Dermis blood vessel endothelial cell (primary cell): ENCODE measurements at regions not wholly inside any gene's neighbourhood (a gene's known extent, or its start where the extent isn't known, plus 50 kb on each side); places are given as distances from the start of the nearest gene placed in this dataset.

ENCODE experiments used
- DNase-seq: peaks from one replicate; pipeline ENCODE4 v3.0.0; 2010

DNA sequence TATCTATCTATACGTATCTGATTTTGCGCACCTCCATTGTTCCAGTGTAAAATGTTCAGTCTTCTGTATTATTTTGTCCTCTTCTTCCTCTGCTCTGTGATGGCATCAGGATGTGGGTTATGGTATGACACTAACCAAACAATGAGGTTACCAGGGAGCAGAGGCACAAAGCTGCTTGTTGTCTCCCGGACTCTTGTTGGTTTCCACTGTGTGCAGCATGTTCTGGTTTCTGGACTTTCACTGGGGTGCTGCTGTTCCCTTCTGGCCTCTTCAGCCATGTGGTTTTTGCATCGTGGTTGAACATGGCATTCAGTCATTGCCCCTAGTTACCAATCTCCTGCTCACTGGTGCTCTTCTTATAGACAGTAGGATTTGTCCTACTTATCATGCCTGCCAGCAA, 665.9 kb downstream of the CBLN2 start:
- no peak for DNase-seq

DNA sequence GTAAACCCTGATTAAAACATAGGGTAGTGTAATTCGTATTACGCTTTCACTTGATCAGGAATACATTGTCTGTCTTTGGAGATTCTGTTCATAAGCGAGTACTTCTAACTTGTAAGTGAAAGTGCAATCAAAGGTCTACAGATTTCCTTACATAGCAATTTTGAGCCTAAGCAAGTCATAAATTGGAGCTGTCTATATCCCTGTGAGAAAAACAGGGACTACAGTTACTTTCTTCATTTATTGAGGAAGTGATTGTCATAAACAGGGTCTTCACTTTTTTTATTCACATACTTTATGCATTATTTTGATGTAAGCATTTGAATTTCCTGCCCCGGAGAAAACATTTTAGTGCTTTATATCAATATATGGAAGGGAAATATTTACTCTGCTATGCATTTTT, 670.4 kb downstream of the CBLN2 start:
- DNase-seq: no peak

DNA sequence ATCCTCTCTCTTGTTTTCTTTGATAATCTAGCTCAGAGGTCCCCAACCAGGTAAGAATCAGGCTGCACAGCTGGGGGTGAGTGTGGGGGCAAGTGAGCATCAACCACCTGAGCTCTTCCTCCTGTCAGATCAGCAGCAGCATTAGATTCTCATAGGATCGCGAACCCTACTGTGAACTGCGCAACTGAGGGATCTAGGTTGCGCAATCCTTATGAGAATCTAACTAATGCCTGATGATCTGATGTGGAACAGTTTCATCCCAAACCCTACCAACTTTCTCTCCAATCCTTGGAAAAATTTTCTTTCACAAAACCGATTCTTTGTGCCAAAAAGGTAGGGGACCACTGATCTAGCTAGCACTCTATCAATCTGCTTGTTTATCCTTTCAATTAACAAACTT, 678.3 kb downstream of the CBLN2 start:
- no peak for DNase-seq

DNA sequence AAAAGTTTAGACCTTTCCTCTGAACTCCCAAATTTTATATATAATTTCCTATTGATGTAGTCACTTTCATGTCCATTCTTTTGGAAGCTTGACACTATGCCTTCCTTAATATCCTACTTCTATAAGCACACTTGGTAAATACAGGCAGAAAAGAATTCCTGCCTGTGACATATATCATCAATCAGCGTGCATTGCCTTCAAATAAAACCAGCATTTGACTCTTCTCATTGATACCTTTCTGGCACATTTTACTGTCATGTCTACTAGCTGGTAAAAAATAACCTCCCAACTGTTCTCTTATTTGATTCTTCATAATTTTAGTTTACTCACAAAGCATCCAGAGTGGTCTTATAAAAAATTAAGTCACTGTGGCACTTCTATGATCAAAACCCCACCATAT, 693.5 kb downstream of the CBLN2 start:
- no peak for DNase-seq

DNA sequence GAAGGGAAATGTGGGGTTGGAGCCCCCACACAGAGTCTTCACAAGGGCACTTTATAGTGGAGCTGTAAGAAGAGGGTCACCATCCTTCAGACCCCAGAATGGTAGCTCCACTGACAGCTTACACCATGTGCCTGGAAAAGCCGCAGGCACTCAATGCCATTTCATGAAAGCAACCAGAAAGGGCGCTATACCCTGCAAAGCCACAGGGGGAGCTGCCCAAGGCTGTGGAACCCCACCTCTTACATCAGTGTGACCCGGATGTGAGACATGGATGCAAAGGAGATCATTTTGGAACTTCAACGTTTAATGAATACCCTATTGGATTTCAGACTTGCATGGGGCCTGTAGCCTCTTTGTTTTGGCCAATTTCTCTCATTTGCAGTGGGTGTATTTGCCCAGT, 694.7 kb downstream of the CBLN2 start:
- no peak for DNase-seq

DNA sequence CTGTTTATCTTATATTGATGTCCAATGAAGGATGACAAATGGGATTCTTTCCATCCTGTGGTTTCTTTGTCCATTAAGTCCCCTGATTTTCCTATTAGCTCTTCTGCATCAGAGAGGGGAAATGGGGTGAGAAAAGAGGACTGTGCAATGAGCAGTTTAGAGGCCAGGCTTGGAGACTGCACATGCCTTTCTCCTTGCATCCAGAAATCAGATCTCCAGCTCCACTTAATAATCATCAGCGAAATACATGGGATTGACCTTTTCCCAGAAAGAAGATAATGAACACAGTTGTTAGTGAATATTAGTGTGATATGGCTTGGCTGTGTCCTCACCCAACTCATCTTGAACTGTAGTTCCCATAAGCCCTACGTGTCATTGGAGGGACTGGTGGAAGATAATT, 697.4 kb downstream of the CBLN2 start:
- DNase-seq: no peak

DNA sequence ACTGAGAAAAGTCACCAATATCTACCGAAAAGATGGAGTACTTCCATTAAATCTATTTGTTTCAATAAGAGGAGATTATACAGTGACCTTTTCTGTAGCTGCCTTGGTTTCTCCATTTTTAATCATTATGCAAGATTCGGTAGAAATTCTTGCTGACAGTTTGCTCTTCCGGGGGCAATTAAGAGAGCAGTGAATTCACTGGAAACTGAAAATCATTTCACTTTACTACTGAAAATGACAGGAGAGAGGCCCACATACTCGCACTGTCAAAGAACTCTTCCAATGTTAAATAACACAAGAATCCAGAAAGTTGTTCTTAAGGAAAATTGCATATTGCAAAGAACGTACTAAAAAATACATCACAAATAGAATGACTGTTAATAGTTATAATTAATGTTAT, 699.3 kb downstream of the CBLN2 start:
- no peak for DNase-seq

DNA sequence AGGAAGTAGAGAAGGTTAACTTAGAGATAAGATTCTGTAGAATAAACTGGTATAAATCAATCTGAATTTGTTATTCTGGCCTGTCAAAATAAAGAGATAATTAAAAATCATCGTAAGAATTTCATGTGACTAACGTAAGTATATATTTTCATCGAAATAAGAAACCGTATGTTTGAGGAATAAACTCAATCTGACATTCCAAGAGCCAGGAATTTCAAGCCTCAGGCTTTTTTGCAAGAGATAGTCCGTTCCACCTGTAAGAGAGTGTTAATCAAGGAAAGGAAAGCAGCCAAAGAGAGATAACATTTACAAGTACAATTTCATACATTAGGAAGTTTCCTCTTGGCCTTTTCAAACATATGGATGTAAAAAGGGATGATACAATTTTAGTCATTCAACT, 701.5 kb downstream of the CBLN2 start:
- DNase-seq: no peak

DNA sequence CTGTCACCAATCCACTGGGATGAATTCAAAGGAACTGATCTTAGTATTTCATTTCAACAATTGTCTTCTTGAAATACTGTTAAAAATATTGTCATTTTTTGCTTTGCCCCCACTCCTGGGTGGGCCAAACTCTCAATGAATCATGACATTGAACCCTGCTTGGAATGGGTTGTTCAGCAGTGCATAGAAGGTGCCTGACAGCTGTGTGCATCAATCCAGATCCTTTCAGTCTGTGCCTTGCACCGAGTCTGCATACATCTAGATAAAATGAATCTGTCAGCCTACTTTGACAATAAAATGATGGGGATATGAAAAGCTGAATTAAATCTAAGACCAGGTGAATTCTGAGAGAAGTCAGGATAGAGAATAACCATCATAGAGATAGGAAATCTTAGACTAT, 706.6 kb downstream of the CBLN2 start:
- no peak for DNase-seq

DNA sequence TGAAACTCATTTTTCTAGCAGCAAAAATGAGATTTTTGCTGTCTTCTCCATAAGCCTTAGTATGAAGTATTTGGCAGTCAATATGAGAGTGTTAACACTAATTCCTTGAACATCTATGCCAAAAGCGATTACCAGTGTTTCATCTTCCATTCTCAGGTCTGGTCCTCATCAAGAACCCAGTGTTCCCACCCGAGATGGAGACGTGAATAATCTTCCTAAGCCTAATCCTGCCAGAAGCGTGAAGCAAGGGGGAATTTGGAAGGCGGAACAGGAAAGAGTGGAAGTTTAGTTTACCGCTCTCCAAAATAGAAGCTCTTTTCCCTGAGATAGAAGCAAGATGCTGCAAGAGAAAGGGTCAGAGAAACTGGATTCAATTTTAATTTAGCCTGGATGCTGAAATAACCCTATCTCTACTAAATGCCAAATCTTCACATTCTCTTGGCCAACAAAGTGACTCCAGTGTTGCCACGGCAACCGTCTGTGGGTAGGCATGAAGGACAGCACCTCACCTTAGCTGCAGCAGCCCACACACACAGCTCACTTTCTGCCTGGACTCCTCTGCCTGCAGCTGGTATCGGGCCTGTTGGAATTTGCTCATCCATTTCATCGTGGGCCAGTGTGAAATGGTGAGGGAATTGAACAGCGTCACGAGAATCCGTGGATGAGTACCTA, 711.1 kb downstream of the CBLN2 start:
- DNase-seq: no peak

DNA sequence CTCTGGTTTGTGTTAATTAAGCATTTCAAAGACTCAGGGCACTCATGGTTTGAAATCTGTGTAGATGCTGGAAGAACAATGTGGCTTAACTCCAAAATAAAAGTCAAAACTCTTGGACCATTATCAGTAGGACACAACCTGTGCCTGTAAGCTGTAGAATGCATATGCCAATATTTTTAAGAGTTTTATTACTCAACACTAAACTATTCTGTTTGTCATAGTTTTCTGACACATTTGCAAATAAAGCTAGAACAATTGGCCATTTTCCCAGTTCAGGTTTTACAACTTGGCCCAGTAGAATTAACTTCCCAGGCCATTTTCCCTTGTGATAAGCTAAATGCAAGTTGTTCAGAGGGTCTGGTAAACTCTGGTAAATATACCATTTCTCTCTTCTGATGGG, 713.1 kb downstream of the CBLN2 start:
- DNase-seq: no peak

DNA sequence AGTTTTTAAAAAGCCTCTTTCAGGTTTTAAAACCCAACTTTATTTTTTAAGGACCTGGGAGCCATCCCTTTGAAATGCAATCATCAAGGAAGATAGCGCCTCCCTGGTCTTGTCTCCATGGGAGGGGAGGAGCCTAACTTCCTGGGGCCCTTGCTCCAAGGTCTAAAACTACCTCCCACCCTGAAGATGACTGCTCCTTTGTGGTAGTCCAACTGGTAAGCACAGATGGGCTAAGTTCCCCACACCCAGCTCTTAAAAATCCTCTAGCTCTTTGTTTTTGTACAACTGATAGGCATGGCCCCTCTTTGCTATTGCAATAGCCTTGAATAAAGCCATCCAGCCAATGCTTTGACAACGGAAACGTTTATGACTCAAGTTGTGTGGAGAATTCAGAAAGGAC, 716.8 kb downstream of the CBLN2 start:
- DNase-seq: no peak

DNA sequence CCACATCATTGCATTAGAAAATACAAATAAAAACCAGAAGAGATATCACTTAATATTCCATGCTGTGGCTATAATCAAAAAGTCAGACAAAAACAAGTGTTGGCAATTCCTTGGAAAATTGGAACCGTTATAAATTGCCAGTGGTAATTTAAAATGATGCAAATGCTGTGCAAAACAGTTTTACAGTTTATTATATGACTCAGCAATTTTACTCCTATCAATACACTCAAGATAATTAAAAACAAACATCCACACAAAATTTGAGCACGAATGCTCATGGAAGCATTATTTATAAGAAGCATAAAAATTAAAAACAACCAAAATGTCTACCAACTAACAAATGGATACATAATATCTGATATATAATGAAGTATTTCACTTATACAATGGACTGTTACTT, 728.8 kb downstream of the CBLN2 start:
- no peak for DNase-seq

DNA sequence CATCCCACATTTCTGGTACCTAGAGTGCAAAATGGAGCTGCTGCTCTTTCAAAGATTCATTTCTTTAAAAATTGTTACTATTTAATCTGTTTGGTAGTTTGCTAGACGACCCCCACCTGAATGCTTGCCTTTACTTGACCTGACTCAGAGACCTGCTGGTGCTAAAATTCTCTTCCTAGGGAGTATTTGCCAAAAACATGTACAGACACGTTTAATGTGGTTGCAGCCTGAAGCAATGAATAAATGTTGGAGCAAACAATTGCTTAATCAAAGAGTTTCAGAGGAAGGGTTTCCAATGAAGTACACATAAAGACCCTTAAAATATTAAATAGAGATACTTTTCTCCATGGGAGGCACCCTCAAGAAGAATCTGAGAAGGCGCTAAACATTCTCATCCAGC, 734.4 kb downstream of the CBLN2 start:
- DNase-seq: no peak

DNA sequence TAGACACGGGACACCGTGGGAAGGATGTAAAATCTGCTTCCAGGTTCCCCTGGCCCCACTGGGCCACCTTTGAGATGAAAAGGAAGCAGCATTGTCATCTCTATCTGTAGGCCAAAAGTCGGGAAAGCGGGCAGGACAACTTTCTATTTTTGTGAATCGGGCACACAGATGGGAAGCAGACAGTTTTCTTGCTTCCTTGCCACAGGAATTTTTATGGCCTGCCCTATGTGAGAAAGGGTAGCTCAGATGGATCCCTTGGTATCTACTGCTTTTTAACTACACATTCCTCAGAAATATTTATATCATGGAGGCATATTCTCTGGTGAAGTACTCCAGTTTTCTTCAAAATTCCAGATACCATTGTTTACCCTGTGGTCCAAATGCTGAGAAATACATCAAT, 735.5 kb downstream of the CBLN2 start:
- no peak for DNase-seq

DNA sequence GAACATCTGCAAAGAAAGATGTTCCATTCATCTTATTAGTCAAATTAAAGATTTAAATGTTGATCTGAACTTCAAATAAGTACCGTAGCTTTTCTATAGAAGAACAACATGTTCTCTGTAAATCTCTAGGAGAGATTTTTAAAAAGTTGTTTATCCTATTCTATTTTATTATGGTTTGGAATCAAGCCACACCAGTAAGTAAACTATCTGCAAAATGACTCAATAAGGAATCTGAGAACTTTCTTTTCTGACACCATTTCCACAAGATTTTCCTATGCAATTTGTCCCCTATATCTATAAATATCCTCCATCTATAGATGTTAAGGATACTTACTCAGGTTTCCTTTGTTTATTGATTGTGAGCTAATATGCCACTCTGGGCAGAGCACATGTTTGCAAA, 736.6 kb downstream of the CBLN2 start:
- no peak for DNase-seq

DNA sequence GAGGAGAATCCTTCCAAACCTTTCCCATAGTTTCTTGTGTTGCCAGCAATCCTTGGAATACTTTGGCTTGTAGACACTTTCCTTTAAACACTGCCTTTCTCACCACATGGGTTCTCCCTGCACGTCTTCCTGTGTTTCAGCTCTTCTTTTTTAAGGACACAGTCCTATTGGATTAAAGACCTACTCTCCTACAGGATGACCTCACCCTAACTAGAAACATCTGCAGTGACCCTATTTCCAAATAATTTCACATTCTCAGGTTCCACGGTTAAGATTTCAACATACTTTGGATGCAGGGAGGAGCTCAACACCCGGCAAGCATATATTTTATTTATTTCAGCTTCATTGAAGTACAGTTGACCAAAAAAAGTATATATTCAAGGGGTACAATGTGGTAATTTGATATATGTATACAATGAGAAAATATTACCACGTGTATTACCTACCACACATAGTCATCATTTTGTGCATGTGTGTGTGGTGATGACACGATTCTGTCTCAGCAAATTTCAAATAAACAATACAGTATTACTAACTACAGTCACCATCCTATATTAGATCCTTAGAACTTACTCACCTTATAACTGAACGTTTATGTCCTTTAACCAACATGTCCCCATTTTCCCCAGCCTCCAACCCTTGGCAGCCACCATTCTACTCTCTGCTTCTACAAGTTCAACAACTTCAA, 745.0 kb downstream of the CBLN2 start:
- DNase-seq: no peak

DNA sequence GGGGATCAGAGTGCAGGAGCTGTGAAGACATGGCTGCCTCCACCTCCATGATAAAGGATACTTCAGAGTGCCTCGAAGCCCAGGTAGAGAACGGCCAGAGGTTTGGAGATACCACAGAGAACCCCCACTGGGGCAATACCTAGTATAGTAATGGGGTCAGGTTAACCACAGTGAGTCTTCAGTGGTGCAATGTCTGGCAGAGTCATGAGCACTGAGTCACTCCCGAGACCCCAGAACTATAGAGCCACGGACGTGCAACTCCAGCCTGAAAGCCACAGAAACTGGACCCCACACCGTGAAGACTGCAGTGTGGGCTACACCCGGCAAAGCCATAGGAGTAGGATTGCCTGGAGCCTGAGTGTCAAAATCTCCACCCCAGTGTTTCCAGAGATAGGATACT, 746.6 kb downstream of the CBLN2 start:
- DNase-seq: no peak

DNA sequence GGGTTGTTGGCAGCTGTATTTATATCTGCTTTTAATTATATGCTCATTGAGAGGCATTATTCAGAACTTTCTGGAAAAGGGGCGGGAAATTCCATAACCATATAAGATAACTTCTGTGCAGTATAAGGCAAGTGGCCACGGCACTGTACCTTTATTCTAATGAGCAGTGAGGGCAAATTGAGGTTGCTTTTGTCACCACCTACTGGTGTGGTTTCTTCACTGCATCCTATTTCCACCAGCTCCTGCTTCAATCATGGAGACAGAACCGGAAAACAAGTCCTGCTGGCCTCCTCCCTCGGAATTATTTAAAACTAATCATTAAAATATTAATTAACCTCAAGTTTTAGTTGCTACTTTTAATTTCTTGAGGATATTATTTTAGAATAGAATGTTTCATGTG, 759.4 kb downstream of the CBLN2 start:
- DNase-seq: peak; percentile 62

DNA sequence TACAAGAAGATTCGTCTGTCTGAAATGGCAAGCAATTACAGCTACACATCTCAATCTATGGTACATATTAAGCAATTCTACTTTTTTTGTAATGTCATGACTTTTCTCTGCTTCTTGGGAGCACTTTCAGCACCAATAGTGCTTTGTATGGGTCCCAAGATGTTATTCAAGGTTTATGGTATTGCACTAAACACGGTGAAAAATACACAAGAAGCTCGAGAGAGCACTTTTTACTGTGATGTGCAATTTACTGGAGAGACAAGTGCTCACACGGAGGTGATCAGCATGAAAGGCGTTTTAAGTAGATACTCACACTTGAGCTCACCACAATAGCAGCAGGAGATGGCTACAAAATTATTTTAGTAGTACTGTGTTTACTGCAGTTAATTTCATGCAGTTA, 783.6 kb downstream of the CBLN2 start:
- no peak for DNase-seq

DNA sequence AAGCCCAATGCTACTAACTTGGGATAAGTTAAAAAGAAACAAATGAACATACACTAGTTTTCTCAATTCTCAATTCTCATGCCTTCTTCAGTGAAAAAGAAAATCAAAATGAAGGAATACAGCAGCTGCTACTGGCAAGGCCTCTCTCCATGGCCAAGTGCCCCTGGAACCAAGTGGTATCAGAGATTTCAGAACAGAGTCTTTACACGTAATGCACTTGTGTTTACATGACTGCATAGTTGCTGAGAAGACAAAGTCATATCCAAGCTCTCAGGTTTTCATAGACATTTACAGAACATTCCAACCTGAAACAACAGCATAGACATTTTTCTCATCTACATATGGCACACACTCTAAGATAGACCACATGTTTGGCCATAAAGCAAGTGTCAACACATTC, 789.9 kb downstream of the CBLN2 start:
- DNase-seq: no peak

DNA sequence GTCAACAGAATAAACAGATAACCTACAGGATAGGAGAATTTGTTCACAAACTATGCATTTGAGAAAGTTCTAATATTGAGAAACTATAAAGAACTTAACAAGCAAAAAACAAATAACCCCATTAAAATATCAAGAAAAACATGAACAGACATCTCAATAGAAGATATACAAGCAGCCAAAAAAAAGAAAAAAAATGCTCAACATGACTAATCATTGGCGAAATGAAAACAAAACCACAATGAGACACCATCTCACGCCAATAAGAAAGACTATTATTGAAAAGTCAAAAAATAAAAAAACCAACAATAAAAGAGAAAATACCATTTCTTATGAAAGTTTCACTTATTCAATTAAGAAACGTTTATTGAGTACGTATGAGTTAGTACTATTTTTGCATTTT, 800.5 kb downstream of the CBLN2 start:
- no peak for DNase-seq

DNA sequence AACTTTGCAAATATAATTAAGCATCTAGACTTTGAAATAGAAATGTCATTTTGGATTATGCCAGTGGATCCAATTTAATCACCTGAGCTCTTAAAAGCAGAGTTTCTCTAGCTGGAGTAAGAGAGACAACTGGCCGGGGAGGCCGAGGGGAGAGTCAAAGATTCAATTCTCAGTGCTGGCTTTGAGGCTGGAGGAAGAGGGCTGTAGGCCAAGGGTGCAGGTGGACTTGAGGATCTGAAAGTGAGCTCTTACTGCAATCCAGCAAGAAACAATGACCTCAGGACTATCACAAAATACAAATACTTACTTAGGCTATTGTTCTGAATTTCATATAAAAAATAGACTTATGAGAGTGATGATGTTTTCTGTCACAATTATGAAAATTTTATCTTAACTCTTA, 814.5 kb downstream of the CBLN2 start:
- no peak for DNase-seq

DNA sequence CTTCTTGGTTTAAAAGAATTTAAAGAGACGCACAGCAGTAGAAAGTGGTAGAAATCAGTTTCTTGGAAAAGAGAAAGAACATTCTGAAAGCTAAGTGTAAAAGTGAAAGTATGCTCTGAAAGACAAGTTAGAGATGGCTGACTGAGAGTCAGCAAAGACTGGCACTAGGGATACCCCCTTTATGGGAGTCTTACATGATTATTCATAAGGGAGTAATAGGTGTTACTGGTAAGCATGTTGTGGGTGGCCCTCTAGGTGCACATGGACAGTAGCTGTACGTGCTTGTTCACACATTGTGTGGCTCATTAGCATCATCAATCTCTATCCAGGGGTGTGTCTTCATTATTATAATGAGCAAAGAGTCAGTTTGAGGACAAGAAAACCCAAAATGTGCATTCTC, 816.2 kb downstream of the CBLN2 start:
- DNase-seq: no peak

DNA sequence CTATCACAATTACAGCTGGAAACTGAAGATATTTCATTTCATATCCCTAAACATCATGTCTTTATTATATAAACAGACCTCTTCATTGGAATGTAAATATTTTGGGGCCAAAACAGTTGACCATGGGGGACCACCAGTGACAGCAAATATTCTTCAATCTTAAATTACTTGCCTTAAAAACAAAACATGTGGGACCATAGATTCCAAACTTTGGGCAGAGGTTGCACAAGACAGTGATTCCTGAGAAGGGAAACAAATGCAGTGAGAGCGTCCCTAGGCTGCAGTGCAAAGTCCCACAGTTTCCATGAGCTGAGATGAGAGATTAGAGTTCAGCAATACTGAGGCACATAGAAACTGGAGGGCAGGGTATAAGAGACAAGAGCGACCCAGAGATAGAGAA, 818.9 kb downstream of the CBLN2 start:
- DNase-seq: no peak
